ENCODE measurements at regions not wholly inside any gene's neighbourhood (a gene's known extent, or its start where the extent isn't known, plus 50 kb on each side); places are given as distances from the start of the nearest gene placed in this dataset.

GRCh38 chr22:49103314-49104059 is 724.2 kb downstream of the BRD1 start:
- Mint-ChIP-seq H3K36me3 (ENCODE audit: low read depth) (peaks cover 8% of the 10 kb centered on the region), H3K27me3 (ENCODE audit: insufficient read depth) (no peaks in the 10 kb centered on the region; the same call in 1 of the 2 replicates), H3K4me1 (ENCODE audit: low read depth) (no peaks in the 10 kb centered on the region), H3K27ac (no peak overlapping the region), H3K4me3 (no peak overlapping the region), H3K9me3 (peaks cover 73% of the 10 kb centered on the region)
- no peak for DNase-seq
- no peak for TF ChIP-seq CTCF (IDR thresholded peaks at IDR 0.05)

- no peaks in the 10 kb centered on the region; the same call in 1 of the 2 replicates for H3K27me3 Mint-ChIP-seq (ENCODE audit: insufficient read depth)
- H3K36me3 Mint-ChIP-seq (ENCODE audit: low read depth): peaks cover 8% of the 10 kb centered on the region
- peaks cover 69% of the 10 kb centered on the region for H3K9me3 Mint-ChIP-seq
- no peak overlapping the region for H3K27ac Mint-ChIP-seq
- H3K4me3 Mint-ChIP-seq: no peak overlapping the region
- DNase-seq: no peak
- no peaks in the 10 kb centered on the region for H3K4me1 Mint-ChIP-seq (ENCODE audit: low read depth)
- TF ChIP-seq CTCF (IDR thresholded peaks at IDR 0.05): no peak
Observed at GRCh38 chr22:49102367-49102766, 725.3 kb downstream of the BRD1 start.

GRCh38 chr22:49101873-49102272 is 725.8 kb downstream of the BRD1 start:
- DNase-seq: no peak
- H3K27me3 Mint-ChIP-seq (ENCODE audit: insufficient read depth): no peaks in the 10 kb centered on the region; the same call in 1 of the 2 replicates
- H3K9me3 Mint-ChIP-seq: peaks cover 69% of the 10 kb centered on the region
- H3K36me3 Mint-ChIP-seq (ENCODE audit: low read depth): peaks cover 5% of the 10 kb centered on the region; the same call in 1 of the 2 replicates
- H3K27ac Mint-ChIP-seq: no peak overlapping the region
- H3K4me3 Mint-ChIP-seq: no peak overlapping the region
- TF ChIP-seq CTCF (IDR thresholded peaks at IDR 0.05): no peak
- no peaks in the 10 kb centered on the region for H3K4me1 Mint-ChIP-seq (ENCODE audit: low read depth)

GRCh38 chr22:49101225-49101624 is 726.4 kb downstream of the BRD1 start:
- peaks cover 73% of the 10 kb centered on the region for H3K9me3 Mint-ChIP-seq
- no peak overlapping the region for H3K27ac Mint-ChIP-seq
- no peak overlapping the region for H3K4me3 Mint-ChIP-seq
- TF ChIP-seq CTCF (IDR thresholded peaks at IDR 0.05): no peak
- no peaks in the 10 kb centered on the region for H3K4me1 Mint-ChIP-seq (ENCODE audit: low read depth)
- H3K36me3 Mint-ChIP-seq (ENCODE audit: low read depth): peaks cover 5% of the 10 kb centered on the region
- no peak for DNase-seq
- no peaks in the 10 kb centered on the region; the same call in 1 of the 2 replicates for H3K27me3 Mint-ChIP-seq (ENCODE audit: insufficient read depth)

GRCh38 chr22:49100773-49101172 is 726.9 kb downstream of the BRD1 start:
- H3K27me3 Mint-ChIP-seq (ENCODE audit: insufficient read depth): no peaks in the 10 kb centered on the region; the same call in 1 of the 2 replicates
- H3K27ac Mint-ChIP-seq: no peak overlapping the region
- peaks cover 74% of the 10 kb centered on the region for H3K9me3 Mint-ChIP-seq
- no peak overlapping the region for H3K4me3 Mint-ChIP-seq
- no peak for TF ChIP-seq CTCF (IDR thresholded peaks at IDR 0.05)
- H3K4me1 Mint-ChIP-seq (ENCODE audit: low read depth): no peaks in the 10 kb centered on the region
- H3K36me3 Mint-ChIP-seq (ENCODE audit: low read depth): peaks cover 5% of the 10 kb centered on the region
- no peak for DNase-seq
